Choroid plexus epithelial cell (primary cell): ENCODE measurements at regions not wholly inside any gene's neighbourhood (a gene's known extent, or its start where the extent isn't known, plus 50 kb on each side); places are given as distances from the start of the nearest gene placed in this dataset.

Experiments used
- DNase-seq: peaks from one replicate; pipeline ENCODE4 v3.0.0-alpha.2; 2010; ENCODE audit warnings: low read depth
- H3K4me3 ChIP-seq: 2 replicates; pipeline ENCODE4 v1.5.1; 2011; ENCODE audit warnings: low read depth, mild to moderate bottlenecking, control low read depth, low read length, moderate library complexity
- TF ChIP-seq, protein P1 (sequence below): conservative IDR thresholded peaks from 2 replicates; pipeline ENCODE4 v1.5.1; 2011; ENCODE audit warnings: low read depth, mild to moderate bottlenecking, control low read depth, inconsistent platforms, low read length, moderate library complexity

DNA sequence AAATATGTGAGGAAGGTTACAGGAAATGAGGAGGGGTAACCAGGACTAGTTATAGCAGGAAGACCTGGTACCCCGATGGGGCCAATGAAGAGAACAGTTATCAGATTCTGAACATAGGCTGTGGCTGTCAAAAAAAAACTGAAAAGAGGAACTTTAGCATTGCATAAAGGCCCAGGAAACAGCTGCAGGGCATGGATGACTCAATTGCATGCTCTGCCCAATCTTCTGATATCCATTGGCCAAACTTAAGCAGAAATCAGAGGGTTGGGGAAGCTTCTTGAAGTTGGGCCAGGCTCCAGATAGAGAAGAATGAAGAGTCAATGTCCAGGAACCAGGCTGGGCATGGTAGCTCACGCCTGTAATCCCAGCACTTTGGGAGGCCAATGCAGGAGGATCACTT lies 1222.4 kb upstream of the PRKX start:
- DNase-seq = no peak
- H3K4me3 ChIP-seq = no peak overlapping the region
- TF ChIP-seq, protein P1, sequence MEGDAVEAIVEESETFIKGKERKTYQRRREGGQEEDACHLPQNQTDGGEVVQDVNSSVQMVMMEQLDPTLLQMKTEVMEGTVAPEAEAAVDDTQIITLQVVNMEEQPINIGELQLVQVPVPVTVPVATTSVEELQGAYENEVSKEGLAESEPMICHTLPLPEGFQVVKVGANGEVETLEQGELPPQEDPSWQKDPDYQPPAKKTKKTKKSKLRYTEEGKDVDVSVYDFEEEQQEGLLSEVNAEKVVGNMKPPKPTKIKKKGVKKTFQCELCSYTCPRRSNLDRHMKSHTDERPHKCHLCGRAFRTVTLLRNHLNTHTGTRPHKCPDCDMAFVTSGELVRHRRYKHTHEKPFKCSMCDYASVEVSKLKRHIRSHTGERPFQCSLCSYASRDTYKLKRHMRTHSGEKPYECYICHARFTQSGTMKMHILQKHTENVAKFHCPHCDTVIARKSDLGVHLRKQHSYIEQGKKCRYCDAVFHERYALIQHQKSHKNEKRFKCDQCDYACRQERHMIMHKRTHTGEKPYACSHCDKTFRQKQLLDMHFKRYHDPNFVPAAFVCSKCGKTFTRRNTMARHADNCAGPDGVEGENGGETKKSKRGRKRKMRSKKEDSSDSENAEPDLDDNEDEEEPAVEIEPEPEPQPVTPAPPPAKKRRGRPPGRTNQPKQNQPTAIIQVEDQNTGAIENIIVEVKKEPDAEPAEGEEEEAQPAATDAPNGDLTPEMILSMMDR = no peak

DNA sequence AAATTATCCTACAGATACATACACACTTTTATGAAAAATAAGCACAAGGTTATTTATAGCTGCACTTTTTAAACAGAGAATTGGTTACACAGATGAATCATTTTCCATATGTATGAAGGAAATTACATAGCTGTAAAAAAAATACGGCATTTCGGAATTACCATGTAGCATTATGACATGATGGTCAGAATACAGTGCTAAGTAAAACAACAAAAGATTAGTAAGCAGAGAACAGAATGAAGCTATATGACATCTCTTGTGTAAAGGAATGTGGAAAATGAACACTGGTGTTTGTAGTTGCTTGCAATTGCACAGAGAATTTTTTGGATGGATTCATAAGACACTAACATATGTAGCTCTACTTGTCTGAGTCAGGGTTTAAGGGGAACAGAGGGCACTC lies 1222.0 kb upstream of the PRKX start:
- no peak for DNase-seq
- TF ChIP-seq, protein P1 = no peak
- no peak overlapping the region for H3K4me3 ChIP-seq

DNA sequence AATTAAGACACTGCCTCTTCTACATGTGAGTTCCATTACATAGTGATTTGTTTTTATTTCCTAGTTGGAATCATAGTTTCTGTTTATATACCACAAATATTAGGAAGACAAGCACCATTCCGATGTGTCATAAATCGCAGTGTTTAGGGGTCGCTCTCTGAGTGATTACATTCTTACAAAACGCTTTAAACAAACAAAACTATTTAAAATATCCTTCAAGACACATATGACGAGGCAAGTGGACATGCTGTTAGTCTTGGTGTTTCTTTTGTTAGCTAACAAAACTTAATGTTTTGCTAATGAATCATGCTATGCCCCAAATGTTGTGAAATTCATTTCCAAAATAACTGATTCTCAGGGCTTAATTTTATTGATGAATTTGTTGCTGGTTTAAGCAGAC lies 1219.3 kb upstream of the PRKX start:
- H3K4me3 ChIP-seq = no peak overlapping the region
- TF ChIP-seq, protein P1 = no peak
- DNase-seq = peak; percentile 3

DNA sequence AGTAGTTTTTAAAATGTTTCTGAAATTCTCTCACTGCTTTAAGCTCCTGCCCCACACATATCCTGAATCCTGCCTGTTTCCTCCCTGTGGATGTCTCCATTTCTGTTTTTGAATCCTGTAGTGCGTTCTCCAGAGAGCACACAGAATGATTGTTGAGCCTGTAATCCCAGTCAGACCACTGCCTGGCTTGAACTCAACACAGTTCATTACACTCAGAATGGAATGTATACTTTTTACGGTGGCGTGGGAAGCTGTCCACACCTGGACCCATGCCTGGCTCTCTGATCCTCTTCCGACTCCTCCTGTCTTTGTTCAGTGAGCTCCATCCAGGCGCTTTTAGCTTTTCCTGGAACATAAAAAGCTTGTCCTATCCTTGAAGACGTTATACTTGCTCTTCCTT lies 1217.0 kb upstream of the PRKX start:
- DNase-seq = no peak
- TF ChIP-seq, protein P1 = no peak
- no peak overlapping the region for H3K4me3 ChIP-seq

DNA sequence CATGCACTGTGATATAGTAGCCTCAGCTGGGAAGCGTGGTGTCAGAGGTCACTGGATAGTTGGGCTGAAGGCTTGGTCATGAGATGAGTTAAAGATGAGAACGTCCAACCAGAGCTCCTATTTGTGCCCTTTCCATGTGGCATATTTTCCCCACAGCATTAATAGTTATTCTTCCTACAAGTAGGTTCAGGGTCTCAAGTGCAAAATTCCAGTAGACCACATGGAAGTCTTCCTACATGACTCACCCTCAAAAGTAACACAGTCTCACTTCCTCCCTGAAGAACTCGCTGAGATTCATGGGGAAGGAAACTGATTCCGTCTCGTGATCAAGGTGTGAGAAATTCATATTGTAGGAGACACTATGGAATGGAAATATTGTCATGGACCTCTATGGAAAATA lies 1212.5 kb upstream of the PRKX start:
- TF ChIP-seq, protein P1 = no peak
- no peak for DNase-seq
- no peak overlapping the region for H3K4me3 ChIP-seq

DNA sequence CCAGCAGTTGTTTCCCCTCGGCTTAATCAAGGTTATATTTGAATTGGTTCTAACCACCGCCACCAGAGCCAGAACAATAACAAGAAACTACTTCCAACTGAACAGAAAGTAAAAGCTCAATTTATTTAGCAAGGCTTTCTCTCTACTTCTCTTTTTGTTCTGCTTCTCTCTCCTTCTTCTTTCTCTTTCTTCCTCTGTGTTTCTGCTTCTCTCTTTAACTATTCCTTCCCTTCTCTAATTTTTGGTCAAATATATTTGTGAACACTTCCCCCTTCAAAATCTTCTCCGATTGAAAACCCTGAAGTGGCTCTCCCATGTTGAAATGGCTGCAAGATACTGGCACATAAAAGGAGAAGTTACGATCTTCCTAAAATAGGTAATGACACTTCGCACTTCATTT lies 1195.9 kb upstream of the PRKX start:
- no peak overlapping the region for H3K4me3 ChIP-seq
- TF ChIP-seq, protein P1 = no peak
- DNase-seq = no peak

DNA sequence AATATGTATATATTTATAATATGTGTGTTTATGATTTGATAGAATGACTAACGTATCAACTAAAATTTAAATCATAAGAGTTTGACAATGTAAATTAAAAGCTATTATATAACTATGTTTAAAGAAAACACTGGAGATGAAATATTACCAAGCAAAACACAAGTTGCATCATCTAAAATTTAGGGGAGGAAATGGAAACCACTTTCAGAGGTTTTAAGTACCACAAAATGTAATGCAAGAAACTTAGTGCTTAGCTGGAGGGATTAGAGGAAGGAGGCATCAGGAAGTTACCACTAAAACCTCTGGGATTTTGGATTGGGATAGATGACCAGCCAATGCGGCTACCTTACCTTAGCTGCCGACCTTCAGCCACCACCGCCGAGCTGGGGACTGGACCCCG lies 1192.1 kb upstream of the PRKX start:
- TF ChIP-seq, protein P1 = no peak
- DNase-seq = no peak
- no peak overlapping the region for H3K4me3 ChIP-seq
